ENCODE measurements at regions not wholly inside any gene's neighbourhood (a gene's known extent, or its start where the extent isn't known, plus 50 kb on each side); places are given as distances from the start of the nearest gene placed in this dataset.
"Not testable (repeated sequence)": the region's sequence is repeated elsewhere in the genome, so short reads cannot be mapped to it uniquely, and the experiment has no call there.

GRCh38 chr7:9149499-9150082, 716.2 kb downstream of the NXPH1 start:
- H3K27me3 ChIP-seq (ENCODE audit: control insufficient read depth, insufficient read depth, low read length), result no peaks in the 10 kb centered on the region
- H3K36me3 ChIP-seq (ENCODE audit: control insufficient read depth, low read depth, low read length), result no peaks in the 10 kb centered on the region
- H3K27ac ChIP-seq (ENCODE audit: low read length), result no peak overlapping the region
- H3K9me3 ChIP-seq (ENCODE audit: control insufficient read depth, low read depth, low read length), result no peaks in the 10 kb centered on the region
- H3K4me3 ChIP-seq (ENCODE audit: low read length), result no peak overlapping the region
- H3K4me1 ChIP-seq (ENCODE audit: control insufficient read depth, low read depth, low read length), result peaks cover 21% of the 10 kb centered on the region
- no peak overlapping the region for H3K9ac ChIP-seq (ENCODE audit: low read length)

- H3K36me3 ChIP-seq (ENCODE audit: control insufficient read depth, low read depth, low read length); H3K9ac ChIP-seq (ENCODE audit: low read length); H3K9me3 ChIP-seq (ENCODE audit: control insufficient read depth, low read depth, low read length); H3K4me3 ChIP-seq (ENCODE audit: low read length); H3K27ac ChIP-seq (ENCODE audit: low read length); H3K4me1 ChIP-seq (ENCODE audit: control insufficient read depth, low read depth, low read length); H3K27me3 ChIP-seq (ENCODE audit: control insufficient read depth, insufficient read depth, low read length): not testable (repeated sequence)
These were observed 730.3 kb downstream of the NXPH1 start for GRCh38 chr7:9163691-9164090.

- H3K36me3 ChIP-seq (ENCODE audit: control insufficient read depth, low read depth, low read length), result no peaks in the 10 kb centered on the region
- no peak overlapping the region for H3K9ac ChIP-seq (ENCODE audit: low read length)
- no peaks in the 10 kb centered on the region for H3K27me3 ChIP-seq (ENCODE audit: control insufficient read depth, insufficient read depth, low read length)
- no peak overlapping the region for H3K4me3 ChIP-seq (ENCODE audit: low read length)
- H3K9me3 ChIP-seq (ENCODE audit: control insufficient read depth, low read depth, low read length), result no peaks in the 10 kb centered on the region
- no peak overlapping the region for H3K27ac ChIP-seq (ENCODE audit: low read length)
- peaks cover 7% of the 10 kb centered on the region for H3K4me1 ChIP-seq (ENCODE audit: control insufficient read depth, low read depth, low read length)
These were observed 742.5 kb downstream of the NXPH1 start for GRCh38 chr7:9175871-9176270.

GRCh38 chr7:9181356-9181755, 747.9 kb downstream of the NXPH1 start:
- H3K9me3 ChIP-seq (ENCODE audit: control insufficient read depth, low read depth, low read length), result no peaks in the 10 kb centered on the region
- no peak overlapping the region for H3K27ac ChIP-seq (ENCODE audit: low read length)
- H3K27me3 ChIP-seq (ENCODE audit: control insufficient read depth, insufficient read depth, low read length), result no peaks in the 10 kb centered on the region
- no peak overlapping the region for H3K9ac ChIP-seq (ENCODE audit: low read length)
- no peaks in the 10 kb centered on the region for H3K36me3 ChIP-seq (ENCODE audit: control insufficient read depth, low read depth, low read length)
- H3K4me1 ChIP-seq (ENCODE audit: control insufficient read depth, low read depth, low read length), result no peaks in the 10 kb centered on the region
- H3K4me3 ChIP-seq (ENCODE audit: low read length), result no peak overlapping the region

- no peak overlapping the region for H3K4me3 ChIP-seq (ENCODE audit: low read length)
- H3K27ac ChIP-seq (ENCODE audit: low read length), result no peak overlapping the region
- H3K36me3 ChIP-seq (ENCODE audit: control insufficient read depth, low read depth, low read length), result no peaks in the 10 kb centered on the region
- no peaks in the 10 kb centered on the region for H3K9me3 ChIP-seq (ENCODE audit: control insufficient read depth, low read depth, low read length)
- no peaks in the 10 kb centered on the region for H3K4me1 ChIP-seq (ENCODE audit: control insufficient read depth, low read depth, low read length)
- H3K9ac ChIP-seq (ENCODE audit: low read length), result no peak overlapping the region
- no peaks in the 10 kb centered on the region for H3K27me3 ChIP-seq (ENCODE audit: control insufficient read depth, insufficient read depth, low read length)
These were observed 753.3 kb downstream of the NXPH1 start for GRCh38 chr7:9186730-9187129.

- no peaks in the 10 kb centered on the region for H3K4me1 ChIP-seq (ENCODE audit: control insufficient read depth, low read depth, low read length)
- H3K9me3 ChIP-seq (ENCODE audit: control insufficient read depth, low read depth, low read length), result no peaks in the 10 kb centered on the region
- H3K27me3 ChIP-seq (ENCODE audit: control insufficient read depth, insufficient read depth, low read length), result no peaks in the 10 kb centered on the region
- no peak overlapping the region for H3K27ac ChIP-seq (ENCODE audit: low read length)
- no peaks in the 10 kb centered on the region for H3K36me3 ChIP-seq (ENCODE audit: control insufficient read depth, low read depth, low read length)
- no peak overlapping the region for H3K4me3 ChIP-seq (ENCODE audit: low read length)
- H3K9ac ChIP-seq (ENCODE audit: low read length), result no peak overlapping the region
These were observed 756.3 kb downstream of the NXPH1 start for GRCh38 chr7:9189703-9190102.

GRCh38 chr7:9192969-9193368, 759.6 kb downstream of the NXPH1 start:
- Histone ChIP-seq H3K36me3 (ENCODE audit: control insufficient read depth, low read depth, low read length) (no peaks in the 10 kb centered on the region), H3K9ac (ENCODE audit: low read length) (no peak overlapping the region), H3K4me1 (ENCODE audit: control insufficient read depth, low read depth, low read length) (no peaks in the 10 kb centered on the region), H3K27me3 (ENCODE audit: control insufficient read depth, insufficient read depth, low read length) (no peaks in the 10 kb centered on the region), H3K27ac (ENCODE audit: low read length) (no peak overlapping the region), H3K4me3 (ENCODE audit: low read length) (no peak overlapping the region), H3K9me3 (ENCODE audit: control insufficient read depth, low read depth, low read length) (no peaks in the 10 kb centered on the region)

- no peak overlapping the region for H3K4me3 ChIP-seq (ENCODE audit: low read length)
- no peak overlapping the region for H3K9ac ChIP-seq (ENCODE audit: low read length)
- no peaks in the 10 kb centered on the region for H3K27me3 ChIP-seq (ENCODE audit: control insufficient read depth, insufficient read depth, low read length)
- no peak overlapping the region for H3K27ac ChIP-seq (ENCODE audit: low read length)
- no peaks in the 10 kb centered on the region for H3K9me3 ChIP-seq (ENCODE audit: control insufficient read depth, low read depth, low read length)
- peaks cover 12% of the 10 kb centered on the region for H3K4me1 ChIP-seq (ENCODE audit: control insufficient read depth, low read depth, low read length)
- no peaks in the 10 kb centered on the region for H3K36me3 ChIP-seq (ENCODE audit: control insufficient read depth, low read depth, low read length)
These were observed 767.2 kb downstream of the NXPH1 start for GRCh38 chr7:9200626-9201025.

GRCh38 chr7:9201928-9202327, 768.5 kb downstream of the NXPH1 start:
- no peaks in the 10 kb centered on the region for H3K9me3 ChIP-seq (ENCODE audit: control insufficient read depth, low read depth, low read length)
- no peak overlapping the region for H3K9ac ChIP-seq (ENCODE audit: low read length)
- H3K4me3 ChIP-seq (ENCODE audit: low read length), result no peak overlapping the region
- no peak overlapping the region for H3K27ac ChIP-seq (ENCODE audit: low read length)
- H3K36me3 ChIP-seq (ENCODE audit: control insufficient read depth, low read depth, low read length), result no peaks in the 10 kb centered on the region
- no peaks in the 10 kb centered on the region for H3K27me3 ChIP-seq (ENCODE audit: control insufficient read depth, insufficient read depth, low read length)
- H3K4me1 ChIP-seq (ENCODE audit: control insufficient read depth, low read depth, low read length), result peaks cover 12% of the 10 kb centered on the region

GRCh38 chr7:9204571-9204970, 771.2 kb downstream of the NXPH1 start:
- Histone ChIP-seq H3K36me3 (ENCODE audit: control insufficient read depth, low read depth, low read length) (no peaks in the 10 kb centered on the region), H3K27me3 (ENCODE audit: control insufficient read depth, insufficient read depth, low read length) (no peaks in the 10 kb centered on the region), H3K4me1 (ENCODE audit: control insufficient read depth, low read depth, low read length) (peaks cover 12% of the 10 kb centered on the region), H3K27ac (ENCODE audit: low read length) (no peak overlapping the region), H3K9me3 (ENCODE audit: control insufficient read depth, low read depth, low read length) (no peaks in the 10 kb centered on the region), H3K9ac (ENCODE audit: low read length) (no peak overlapping the region), H3K4me3 (ENCODE audit: low read length) (no peak overlapping the region)

GRCh38 chr7:9210114-9210513, 776.7 kb downstream of the NXPH1 start:
- no peaks in the 10 kb centered on the region for H3K27me3 ChIP-seq (ENCODE audit: control insufficient read depth, insufficient read depth, low read length)
- no peaks in the 10 kb centered on the region for H3K9me3 ChIP-seq (ENCODE audit: control insufficient read depth, low read depth, low read length)
- H3K4me3 ChIP-seq (ENCODE audit: low read length), result no peak overlapping the region
- no peaks in the 10 kb centered on the region for H3K36me3 ChIP-seq (ENCODE audit: control insufficient read depth, low read depth, low read length)
- H3K9ac ChIP-seq (ENCODE audit: low read length), result no peak overlapping the region
- no peaks in the 10 kb centered on the region for H3K4me1 ChIP-seq (ENCODE audit: control insufficient read depth, low read depth, low read length)
- no peak overlapping the region for H3K27ac ChIP-seq (ENCODE audit: low read length)

GRCh38 chr7:9217204-9217603, 783.8 kb downstream of the NXPH1 start:
- no peaks in the 10 kb centered on the region for H3K36me3 ChIP-seq (ENCODE audit: control insufficient read depth, low read depth, low read length)
- H3K9ac ChIP-seq (ENCODE audit: low read length), result no peak overlapping the region
- no peaks in the 10 kb centered on the region for H3K27me3 ChIP-seq (ENCODE audit: control insufficient read depth, insufficient read depth, low read length)
- no peaks in the 10 kb centered on the region for H3K9me3 ChIP-seq (ENCODE audit: control insufficient read depth, low read depth, low read length)
- H3K4me3 ChIP-seq (ENCODE audit: low read length), result no peak overlapping the region
- H3K4me1 ChIP-seq (ENCODE audit: control insufficient read depth, low read depth, low read length), result no peaks in the 10 kb centered on the region
- H3K27ac ChIP-seq (ENCODE audit: low read length), result no peak overlapping the region
